22Rv1 (cell line): ENCODE measurements at regions not wholly inside any gene's neighbourhood (a gene's known extent, or its start where the extent isn't known, plus 50 kb on each side); places are given as distances from the start of the nearest gene placed in this dataset.

Experiments used
- H3K27ac ChIP-seq: fragments of 450-650 bp; 2 replicates; pipeline ENCODE4 v1.5.1; 2017
- CTCF ChIP-seq: fragments of 450-650 bp; IDR thresholded peaks from 2 replicates; pipeline ENCODE4 v1.5.1; 2017; ENCODE audit warnings: mild to moderate bottlenecking
- ZFX ChIP-seq: fragments of 450-650 bp; IDR thresholded peaks from 2 replicates; pipeline ENCODE4 v1.6.1; 2017; ENCODE audit warnings: antibody characterized with exemption, borderline replicate concordance

- no peak for TF ChIP-seq ZFX
- no peak for TF ChIP-seq CTCF
- no peak overlapping the region for H3K27ac ChIP-seq
Measured at GRCh38 chr16:17728196-17728595, 257.4 kb upstream of the XYLT1 start.

- H3K27ac ChIP-seq, result no peak overlapping the region
- no peak for TF ChIP-seq CTCF
- no peak for TF ChIP-seq ZFX
Measured at GRCh38 chr16:17724242-17724898, 253.6 kb upstream of the XYLT1 start.

GRCh38 chr16:17723531-17724134 lies 252.9 kb upstream of the XYLT1 start:
- no peak for TF ChIP-seq CTCF
- no peak for TF ChIP-seq ZFX
- H3K27ac ChIP-seq, result no peak overlapping the region

- TF ChIP-seq CTCF (no peak), ZFX (no peak)
- no peak overlapping the region for H3K27ac ChIP-seq
Measured at GRCh38 chr16:17718495-17718894, 247.7 kb upstream of the XYLT1 start.

GRCh38 chr16:17705847-17706246 lies 235.1 kb upstream of the XYLT1 start:
- H3K27ac ChIP-seq, result no peak overlapping the region
- no peak for TF ChIP-seq CTCF
- TF ChIP-seq ZFX, result no peak

GRCh38 chr16:17696616-17697015 lies 225.9 kb upstream of the XYLT1 start:
- H3K27ac ChIP-seq, result no peak overlapping the region
- no peak for TF ChIP-seq ZFX
- no peak for TF ChIP-seq CTCF

GRCh38 chr16:17692484-17692883 lies 221.7 kb upstream of the XYLT1 start:
- no peak overlapping the region for H3K27ac ChIP-seq
- TF ChIP-seq CTCF (no peak), ZFX (no peak)
